NCI-H2196 (cell line): ENCODE measurements at regions not wholly inside any gene's neighbourhood (a gene's known extent, or its start where the extent isn't known, plus 50 kb on each side); places are given as distances from the start of the nearest gene placed in this dataset.

Experiments used
- DNase-seq: peaks from one replicate; lab custom pipeline; 2025; ENCODE audit not compliant: unreplicated experiment; lab: John Stamatoyannopoulos, UW

DNA sequence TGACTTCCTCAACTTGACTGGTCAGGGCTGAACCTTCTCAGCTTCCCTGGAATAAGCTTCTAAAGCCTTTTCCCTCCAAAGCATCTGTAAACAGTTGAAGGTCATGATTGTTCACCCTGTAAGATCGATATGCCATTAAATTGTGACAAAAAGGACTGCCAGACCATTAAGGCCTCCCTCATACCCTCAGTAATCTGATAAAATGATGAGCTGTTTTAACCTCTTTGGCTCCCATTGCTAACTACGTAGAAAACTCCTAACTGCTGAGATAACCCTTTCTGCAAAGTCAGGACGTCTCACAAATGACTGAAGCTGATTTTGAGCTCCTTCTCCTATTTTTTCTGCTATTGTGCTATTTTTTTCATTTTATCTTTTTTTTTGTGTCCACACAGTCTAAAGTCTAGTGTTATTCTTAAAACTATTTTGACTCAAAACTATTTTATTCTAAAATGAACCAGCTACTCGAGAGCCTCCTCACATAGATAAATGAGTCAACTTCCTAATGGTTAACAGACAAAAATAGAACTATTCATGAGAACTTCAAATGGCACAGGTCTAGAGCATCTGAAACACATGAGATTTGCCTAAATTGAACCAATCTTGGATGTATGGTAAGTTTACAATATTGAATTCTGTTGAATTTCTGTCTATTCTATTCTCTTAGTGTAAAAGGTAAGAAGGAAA lies 395.6 kb upstream of the TLE4 start:
- DNase-seq = no peak

DNA sequence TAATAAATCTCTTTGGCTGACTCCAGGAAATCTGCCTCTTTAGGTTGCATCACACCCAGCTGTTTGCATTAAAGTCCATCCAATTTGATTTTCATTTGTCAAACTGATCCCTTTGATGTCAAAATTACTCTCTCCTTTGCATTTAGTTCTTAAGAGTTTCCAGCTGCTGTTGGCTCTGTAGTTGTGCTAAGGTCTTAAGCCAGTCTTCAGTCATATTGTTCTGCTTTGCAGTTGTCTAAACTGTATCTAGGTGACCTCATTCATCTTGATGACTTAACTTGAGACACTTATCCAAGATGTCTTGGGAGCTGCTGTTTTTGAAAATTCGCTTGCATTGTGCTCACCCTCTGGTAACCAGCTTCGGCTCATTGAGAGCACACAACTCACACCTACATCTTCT lies 386.9 kb upstream of the TLE4 start:
- no peak for DNase-seq

DNA sequence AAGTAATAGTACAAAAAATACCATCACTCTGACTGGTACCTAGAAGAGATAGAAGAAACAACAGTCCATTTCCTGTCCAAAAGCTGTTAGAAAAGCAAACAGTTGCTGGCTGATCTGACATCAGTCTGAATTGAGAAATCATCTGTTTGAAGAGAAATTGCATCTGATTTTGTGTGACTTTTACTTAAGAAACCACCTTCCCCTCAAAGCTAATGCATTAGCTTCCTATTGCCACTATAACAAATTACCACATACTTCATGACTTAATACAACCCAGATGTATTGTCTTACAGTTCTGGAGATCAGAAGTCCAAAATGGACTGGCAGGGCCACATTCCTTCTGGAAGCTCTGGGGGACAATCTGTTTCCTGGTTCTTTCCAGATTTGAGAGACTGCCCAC lies 385.9 kb upstream of the TLE4 start:
- no peak for DNase-seq

DNA sequence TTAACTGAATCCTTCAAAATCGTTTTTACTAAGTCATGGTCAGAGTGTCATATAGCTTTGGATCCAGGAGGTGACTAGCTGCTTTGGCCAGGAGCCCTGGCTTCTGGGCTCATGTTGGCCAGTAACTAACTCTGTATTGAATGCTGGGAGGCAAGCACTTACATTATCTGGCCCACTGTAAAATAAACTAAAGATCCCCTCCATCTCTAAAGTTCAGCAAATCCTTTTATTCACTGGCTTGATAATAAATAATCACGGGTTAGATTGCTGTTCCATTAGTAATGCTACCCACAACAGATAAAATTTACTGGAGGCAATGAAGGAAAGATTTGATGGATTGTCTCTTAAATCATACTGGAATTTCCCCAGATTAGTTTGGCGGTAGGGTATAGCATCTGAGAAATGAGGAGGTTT lies 382.2 kb upstream of the TLE4 start:
- no peak for DNase-seq

DNA sequence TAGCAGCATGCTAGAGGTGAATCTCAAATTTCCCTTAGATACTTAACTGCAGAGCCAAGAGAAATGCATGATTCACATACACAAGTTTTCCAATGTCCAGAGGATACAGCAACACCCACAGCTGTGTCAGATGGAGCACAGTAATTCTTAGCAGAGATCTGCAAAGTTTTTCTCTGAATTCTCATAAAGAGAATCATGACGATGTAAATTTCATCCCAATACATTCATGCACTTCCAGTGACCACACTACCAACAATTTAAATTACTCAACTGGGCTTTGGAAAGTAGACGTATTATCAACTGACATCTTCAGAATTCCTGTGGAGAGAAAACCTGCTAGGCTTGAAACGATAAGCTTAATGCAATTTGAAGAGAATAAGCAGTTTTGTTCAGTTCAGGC lies 378.8 kb upstream of the TLE4 start:
- no peak for DNase-seq

DNA sequence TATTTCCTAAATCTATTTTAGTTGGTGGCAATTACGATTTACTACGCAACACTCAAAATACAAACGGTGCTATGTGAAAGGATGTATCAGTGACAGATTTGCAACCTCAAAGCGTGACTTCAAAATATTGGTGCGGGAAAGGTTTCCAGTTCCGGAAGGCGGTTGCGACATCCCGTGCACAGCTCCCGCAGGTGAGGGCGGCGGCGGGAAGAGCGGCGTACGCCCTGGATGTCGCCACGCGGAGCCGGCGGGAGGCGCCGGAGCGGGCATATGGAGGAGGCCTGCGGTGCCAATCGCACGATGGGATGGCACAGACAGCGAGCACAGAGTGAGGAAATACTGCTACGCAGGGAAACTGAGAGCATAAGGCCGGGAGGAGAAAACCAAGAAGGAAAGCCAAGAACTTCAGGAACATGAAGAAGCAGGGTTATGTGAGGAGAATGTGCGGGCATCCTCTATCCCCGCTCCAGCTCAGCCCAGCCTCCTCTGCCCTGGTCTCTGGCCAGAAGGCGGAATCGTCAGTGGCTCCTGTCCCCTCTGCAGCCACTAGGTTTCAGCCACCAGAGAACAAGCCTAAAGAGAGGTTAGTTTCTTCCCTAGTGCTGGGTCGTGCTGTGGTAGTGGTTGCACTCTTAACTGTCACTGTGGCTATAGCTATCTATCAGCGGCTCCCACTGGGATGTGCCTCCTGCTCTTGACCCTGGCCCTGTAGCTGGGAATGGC lies 378.1 kb upstream of the TLE4 start:
- no peak for DNase-seq

DNA sequence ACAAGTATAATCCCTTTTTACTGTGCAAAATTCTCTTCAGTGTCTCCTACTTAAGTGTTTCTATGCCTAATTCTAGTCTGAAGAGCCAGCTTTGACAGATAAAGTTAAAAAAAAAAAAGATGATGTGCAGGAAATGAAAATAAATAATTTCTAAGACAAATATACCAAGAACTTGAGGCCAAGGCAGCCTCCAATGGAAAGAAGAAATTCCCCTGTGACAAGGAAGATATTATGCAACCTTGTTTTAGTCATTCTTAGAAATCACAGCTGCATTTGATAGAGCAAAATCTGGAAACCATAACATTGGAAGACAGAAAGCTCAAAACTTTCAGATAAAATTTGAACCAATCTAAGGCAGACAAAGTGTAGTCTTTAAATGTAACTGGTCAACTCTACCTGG lies 375.9 kb upstream of the TLE4 start:
- DNase-seq = no peak

DNA sequence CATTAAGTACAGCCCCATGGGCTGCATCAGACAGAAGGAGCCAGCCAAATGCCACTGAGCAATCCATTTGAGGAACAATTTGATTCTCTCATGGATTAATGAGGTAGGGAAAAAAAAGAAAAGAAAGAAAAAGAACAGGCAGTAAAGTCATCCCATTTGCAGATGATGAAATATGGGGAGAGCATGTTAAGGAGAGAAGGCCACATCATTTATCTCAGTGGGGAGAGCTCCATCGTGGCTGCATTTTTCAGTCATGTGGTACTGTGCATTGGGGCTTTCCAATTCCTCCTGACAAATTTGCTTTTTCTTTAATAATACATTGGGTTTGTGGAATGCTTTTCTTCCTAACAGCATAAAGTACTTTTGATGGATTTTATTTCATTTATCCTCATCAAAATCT lies 375.2 kb upstream of the TLE4 start:
- DNase-seq = no peak

DNA sequence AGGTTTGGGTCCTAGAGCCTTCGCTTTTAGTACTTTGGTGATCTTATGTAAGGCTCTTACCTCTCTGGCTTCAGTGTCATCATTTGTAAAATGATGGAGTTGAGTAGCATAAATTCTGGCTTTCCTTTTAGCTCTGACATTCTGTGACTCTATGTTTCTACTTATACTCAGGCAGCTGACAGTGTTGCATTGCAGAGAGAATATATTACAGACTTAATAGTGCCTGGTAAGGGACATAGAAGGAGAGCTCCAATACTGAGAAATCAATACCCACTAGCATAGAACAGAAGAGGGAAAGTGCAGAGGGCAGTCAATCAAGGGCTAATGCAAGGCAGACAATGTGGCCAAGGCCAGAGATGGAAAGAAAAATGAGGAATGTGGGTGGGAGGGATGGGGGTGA lies 371.4 kb upstream of the TLE4 start:
- no peak for DNase-seq

DNA sequence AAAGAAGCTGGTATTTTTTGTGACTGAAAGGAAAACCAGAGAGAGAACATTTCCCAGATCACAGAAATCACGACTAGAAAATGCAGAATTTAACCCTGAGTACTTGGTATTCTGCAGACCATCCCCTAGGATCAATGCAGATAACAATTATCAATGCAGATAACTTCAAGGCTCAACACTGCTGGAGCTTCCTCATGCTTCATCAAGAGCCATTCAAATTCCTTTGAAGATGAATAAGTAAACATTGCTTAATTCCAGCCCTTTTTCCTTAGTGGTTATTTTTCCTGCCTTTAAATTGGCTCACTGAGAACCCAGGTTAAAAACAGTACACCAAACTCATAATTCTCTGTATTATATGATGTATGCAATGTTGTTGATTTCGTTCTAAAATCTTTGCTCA lies 370.1 kb upstream of the TLE4 start:
- DNase-seq = no peak

DNA sequence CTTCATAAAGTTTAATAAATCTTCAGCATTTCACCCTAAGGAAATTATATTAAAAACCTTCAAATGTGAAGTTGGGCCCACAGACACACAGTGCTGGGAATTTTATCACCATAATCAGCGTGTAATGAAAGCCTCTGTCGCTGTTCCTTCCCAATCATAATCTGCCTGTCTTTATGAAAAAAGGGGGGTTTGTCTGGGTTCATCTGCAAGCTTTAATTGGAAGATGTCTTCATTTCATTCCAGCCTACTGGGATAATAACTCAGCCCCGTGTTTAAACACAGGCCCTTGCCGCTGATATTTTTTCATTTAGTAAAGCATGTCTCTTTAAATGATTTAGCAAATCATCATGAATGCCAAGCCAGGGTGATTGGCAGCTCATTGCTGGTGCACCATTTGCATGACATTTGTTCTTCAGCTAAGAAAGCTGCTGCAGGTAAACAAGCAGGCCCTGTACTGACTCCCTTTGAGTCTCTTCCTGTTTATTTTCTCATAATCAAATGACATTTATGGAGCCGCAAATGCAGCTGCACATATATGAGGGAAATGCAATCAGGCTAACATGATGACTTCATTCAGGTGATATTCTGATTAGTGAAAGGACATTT lies 362.9 kb upstream of the TLE4 start:
- DNase-seq = no peak

DNA sequence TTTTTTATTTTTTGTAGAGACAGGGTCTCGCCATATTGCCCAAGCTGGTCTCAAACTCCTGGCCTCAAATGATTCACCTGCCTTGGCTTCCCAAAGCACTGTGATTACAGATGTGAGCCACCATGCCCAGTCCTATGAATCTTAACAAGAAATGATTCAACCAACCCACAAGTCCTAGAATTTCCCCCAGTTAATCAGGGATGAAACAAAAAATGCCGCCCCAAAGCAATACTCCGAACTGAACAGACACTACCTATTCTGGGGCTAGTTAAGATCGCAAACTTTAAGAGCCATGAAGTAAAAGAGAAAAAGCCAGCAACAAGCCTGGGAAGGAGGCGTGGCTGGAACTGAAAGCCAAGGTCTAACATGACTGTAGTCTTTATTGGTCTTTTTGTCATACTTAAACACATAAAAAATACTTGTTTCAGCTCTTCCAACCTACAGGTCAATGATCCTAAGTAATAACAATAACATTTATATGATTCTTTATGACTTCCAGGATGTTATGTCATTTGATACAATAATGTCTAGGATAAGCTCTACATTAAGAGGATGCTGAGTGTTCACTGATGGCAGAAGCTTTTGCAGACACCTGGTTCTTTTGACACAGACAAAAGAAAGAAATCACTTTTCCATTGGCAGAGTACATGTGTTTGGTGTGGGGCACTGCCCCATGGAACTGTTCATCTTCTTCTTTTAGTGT lies 361.1 kb upstream of the TLE4 start:
- no peak for DNase-seq

DNA sequence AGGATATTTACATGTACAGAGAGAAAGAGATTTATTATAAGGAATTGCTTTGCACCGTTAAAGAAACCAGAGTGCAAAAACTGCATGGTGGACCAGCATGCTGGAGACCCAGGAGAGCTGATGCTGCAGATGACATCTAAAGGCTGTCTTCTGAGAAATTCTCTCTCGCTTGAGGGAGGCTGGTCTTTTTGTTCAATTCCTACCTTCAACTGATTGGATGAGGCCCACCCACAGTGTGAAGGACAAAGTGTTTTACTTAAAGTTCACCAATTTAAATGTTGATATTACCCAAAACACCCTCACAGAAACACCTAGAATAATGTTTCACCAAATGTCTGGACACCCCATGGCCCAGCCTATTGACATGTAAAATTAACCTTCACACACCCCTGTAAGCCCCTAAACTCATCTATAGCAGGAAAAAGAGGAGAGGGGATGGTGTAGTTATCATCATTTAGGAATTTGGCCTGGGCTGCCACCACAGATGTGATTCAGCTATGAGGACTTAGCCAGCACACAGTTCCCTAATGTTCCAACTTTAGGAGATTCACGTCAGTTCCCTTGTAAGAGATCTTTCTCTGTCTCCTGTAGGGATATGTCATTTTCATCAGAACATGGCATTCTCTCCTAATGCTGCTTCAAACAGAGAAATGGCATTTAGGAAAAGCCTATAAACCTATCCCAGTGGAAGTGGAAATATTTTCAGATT lies 358.2 kb upstream of the TLE4 start:
- DNase-seq = no peak

DNA sequence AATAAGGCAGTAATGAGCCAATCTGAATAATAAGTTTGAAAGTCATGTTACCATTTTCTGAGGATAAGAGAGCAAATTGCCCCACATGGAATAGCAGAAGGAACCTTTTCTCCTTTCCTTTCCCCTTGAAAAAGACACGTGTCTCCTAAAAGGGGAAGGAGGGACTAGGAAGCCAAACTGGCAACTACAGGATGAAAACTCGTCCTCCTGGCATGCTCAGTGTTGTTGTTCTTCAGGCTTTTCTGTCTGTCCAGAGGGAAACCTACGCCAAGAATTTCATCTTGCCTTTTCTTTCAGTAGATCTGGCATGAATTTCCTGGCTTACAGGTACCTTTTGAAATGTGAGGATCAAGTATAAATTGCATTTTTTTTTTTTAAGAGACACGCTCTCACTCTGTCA lies 355.9 kb upstream of the TLE4 start:
- no peak for DNase-seq

DNA sequence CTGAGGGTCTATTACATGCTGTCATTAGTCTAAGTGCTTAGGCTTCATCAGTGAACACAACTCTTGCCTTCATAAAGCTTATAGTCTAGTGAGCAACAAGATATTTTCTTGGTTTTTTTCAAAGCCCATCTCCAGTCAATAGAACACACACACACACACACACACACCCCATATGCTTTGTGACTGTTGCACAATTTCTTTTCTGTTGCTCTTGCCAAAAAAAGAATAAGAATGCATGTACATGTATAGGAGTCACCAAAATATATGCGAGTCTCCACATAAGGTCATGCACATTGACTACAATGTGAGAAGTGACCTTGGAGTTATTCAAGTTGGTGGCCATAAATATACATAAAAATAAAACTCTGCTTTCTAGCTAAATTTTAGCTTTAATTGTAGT lies 351.5 kb upstream of the TLE4 start:
- DNase-seq = no peak

DNA sequence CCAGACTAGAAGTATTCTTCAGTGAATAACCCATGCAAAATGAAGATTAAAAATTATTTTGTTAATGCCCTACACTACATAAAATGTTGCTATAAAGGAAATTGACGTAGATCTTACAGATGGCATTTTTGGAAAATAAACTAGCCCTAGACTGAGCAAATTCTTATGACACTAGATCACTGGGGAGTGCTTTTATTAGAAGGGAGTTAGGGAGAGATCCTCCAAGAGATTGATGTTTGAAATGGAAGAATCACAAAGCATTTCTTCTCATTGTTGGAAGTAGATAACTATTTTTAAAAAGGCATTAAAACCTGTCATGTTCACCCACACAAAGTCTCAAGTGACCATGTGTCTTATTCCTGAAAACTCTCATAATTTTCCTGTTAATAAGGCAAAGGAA lies 351.1 kb upstream of the TLE4 start:
- no peak for DNase-seq

DNA sequence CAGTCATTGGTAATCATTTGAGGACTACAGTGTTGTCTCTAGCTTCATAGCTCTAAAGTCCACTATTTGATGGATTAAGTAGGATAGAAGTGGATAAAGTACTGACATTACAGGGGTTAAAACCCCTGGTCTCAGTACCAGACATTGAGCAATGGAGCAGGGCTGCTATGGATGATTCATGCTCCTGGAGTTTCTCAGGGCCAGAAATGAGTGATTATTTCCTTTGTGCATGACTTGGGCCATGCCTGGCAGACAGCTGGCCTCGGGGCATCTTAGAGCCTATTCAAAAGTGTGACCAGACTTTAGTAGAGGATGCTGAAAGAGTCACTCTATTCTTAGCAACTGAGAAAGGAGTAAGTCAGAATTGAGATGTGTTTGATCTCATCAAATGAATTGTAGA lies 350.7 kb upstream of the TLE4 start:
- DNase-seq = no peak

DNA sequence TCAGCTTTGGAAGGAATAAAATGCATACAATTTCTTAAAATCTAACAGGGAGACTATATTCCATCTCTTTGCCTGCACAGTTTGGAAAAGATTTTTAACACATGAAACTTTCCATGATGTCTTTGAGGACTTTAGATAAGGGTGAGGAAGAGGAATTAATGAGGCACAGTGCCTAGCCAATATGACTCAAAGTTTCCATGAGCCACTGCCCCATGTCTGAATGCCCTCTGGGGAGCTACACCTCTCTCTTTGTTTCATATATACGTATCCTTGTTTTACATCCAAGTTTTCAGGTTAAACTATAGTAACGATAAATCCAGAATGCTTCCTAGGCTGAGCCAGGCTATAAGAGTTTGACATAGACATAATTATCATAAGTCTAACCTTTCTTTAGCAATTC lies 349.3 kb upstream of the TLE4 start:
- no peak for DNase-seq

DNA sequence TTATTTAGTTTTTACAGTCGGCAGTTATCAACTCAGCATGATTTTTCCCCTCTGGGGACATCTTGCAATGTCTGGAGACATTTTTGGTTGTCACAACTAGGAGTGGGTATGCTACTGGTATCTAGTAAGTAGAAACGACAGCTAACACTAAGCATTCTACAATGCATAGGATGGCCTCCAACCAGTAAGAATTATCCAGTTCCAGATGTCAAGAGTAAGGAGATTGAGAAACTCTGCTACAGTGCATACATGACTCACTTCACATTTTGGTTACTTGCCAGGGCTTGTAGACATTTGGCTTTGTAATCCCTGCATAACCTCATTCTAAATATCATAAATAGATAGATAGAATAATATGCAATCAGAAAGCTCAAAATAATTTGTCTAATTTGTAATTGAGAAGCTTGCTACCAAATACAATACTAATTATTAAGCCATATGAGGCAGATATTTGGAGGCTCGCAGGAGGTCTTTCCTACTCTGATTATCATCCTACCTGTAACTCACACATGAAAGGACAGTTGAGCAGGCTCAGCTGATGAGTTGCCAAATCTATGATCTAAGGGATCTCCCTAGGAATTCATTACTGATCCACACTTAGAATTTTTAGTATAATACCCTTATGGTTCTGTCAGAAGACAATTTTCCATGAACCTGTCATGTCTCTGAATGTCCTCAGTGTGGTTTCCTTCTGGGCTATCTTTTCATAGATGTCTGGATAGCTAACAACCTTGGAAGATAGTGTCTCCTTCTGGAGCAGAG lies 346.9 kb upstream of the TLE4 start:
- no peak for DNase-seq

DNA sequence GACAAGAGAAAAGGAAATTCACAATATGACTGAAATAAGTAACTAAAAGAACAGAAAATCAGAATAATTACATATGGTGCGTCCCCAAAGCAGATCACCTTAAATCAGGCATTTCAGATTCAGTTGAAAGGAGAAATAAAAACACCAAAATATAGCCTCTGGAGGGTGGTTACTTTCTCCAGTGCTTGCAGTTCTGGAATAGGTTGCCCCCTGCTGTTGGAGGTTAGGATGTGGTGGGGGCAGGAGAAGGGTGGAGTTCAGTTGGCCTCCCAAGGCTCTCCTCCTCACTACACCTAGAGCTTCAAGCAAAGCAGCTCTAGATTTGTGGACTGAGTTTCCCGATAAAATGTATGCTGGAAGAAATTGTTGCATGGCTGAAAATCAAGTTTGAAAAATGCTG lies 338.2 kb upstream of the TLE4 start:
- no peak for DNase-seq

DNA sequence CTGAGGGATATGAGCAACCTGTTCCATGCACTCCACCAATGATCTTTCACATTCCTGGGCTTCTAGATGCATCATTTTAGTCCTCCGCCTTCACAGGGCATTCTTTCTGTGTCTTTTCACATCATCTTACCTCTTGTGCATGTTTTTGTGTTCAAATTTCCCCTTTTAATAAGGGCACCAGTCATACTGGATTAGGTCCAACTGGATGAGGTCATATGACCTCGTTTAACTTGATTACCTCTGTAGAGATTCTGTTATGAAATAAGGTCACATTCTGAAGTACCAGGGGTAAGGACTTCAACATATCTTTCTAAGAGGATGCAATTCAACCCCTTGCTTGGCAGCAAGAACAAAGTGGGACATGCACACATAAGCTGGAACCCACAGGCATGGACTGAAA lies 335.3 kb upstream of the TLE4 start:
- DNase-seq = peak; percentile 54
